ENCODE measurements at regions not wholly inside any gene's neighbourhood (a gene's known extent, or its start where the extent isn't known, plus 50 kb on each side); places are given as distances from the start of the nearest gene placed in this dataset.

DNA sequence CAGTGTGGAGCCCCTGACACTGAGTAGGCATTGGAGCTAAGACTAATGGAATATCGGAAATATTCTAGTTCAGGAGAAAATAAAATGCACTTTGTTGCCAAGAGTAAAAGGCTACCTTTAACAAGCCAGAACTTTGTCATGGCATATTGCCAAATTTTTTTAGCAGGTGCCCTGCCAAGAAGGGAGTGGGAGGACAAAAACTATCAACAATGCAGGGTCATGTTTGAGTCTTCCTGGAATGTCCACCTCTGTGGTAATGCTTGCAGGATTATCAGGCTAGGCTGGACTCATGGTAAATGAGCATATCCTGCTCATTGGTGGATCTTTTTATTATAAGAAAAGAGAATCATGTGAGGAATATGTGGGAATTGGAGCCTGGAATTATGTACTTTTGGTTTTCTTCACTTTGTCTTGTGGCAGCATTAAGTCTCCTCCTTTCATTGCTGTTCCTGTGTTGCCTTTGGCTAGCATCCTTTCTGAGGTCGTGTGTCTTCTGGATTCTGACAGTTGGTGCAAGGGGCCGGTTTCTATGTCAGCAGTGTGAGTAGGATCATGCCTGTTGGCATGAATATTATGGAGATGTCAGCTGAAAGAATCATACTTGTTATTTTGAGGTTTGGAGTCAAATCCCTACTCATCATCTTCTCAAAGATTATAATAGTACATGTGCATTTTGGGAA is 122.9 kb upstream of the SPRY2 start:
- Histone ChIP-seq H3K9me3 (replicated peaks in 1 of 2; ENCODE audit: control insufficient read depth in 2 of 2, insufficient read depth in 1 of 2, low read depth in 1 of 2, low read length in 2 of 2) (peaks cover 0 to 4% of the 10 kb centered on the region in 2 donors), H3K23ac (ENCODE audit: low read depth, low read length, poor library complexity) (no peak overlapping the region), H2AFZ (ENCODE audit: low read length) (no peak overlapping the region), H2AK5ac (ENCODE audit: low read depth, low read length) (no peak overlapping the region), H3K79me1 (ENCODE audit: low read depth, low read length) (no peaks in the 10 kb centered on the region), H2BK120ac (ENCODE audit: low read depth, low read length) (no peak overlapping the region), H2BK5ac (ENCODE audit: low read length) (no peak overlapping the region), H3K9ac (ENCODE audit: low read depth, low read length, poor library complexity) (no peak overlapping the region), H3K4me1 (ENCODE audit: control insufficient read depth in 2 of 2, insufficient read depth in 1 of 2, low read depth in 1 of 2, low read length in 2 of 2) (no peaks in the 10 kb centered on the region), H4K8ac (ENCODE audit: low read depth, low read length) (no peak overlapping the region), H3K4me2 (ENCODE audit: insufficient read depth, low read length, poor library complexity, severe bottlenecking) (no peak overlapping the region), H3K4me3 (ENCODE audit: low read length in 2 of 2) (no peak overlapping the region), H2BK15ac (ENCODE audit: low read length) (no peak overlapping the region), H3K18ac (ENCODE audit: low read length) (no peak overlapping the region), H4K91ac (ENCODE audit: low read depth, low read length, poor library complexity) (no peak overlapping the region), H3K27me3 (ENCODE audit: control insufficient read depth in 3 of 3, insufficient read depth in 3 of 3, low read depth in 1 of 3, low read length in 3 of 3) (no peaks in the 10 kb centered on the region), H3K4ac (ENCODE audit: low read length) (no peak overlapping the region), H2BK12ac (ENCODE audit: low read length) (no peak overlapping the region), H3K36me3 (replicated peaks in 1 of 2; ENCODE audit: control insufficient read depth in 2 of 2, insufficient read depth in 2 of 2, low read length in 2 of 2) (no peaks in the 10 kb centered on the region), H3K27ac (replicated peaks; ENCODE audit: low read length) (no peak overlapping the region), H3K14ac (ENCODE audit: low read length) (no peak overlapping the region)
- DNase-seq (ENCODE audit: low spot score), result no peak
- no CpG with 5 or more reads among the region's 3 CpGs for WGBS, 2 donors (ENCODE audit: extremely low coverage in 2 of 2, insufficient read length in 2 of 2, insufficient replicate concordance in 1 of 2)

DNA sequence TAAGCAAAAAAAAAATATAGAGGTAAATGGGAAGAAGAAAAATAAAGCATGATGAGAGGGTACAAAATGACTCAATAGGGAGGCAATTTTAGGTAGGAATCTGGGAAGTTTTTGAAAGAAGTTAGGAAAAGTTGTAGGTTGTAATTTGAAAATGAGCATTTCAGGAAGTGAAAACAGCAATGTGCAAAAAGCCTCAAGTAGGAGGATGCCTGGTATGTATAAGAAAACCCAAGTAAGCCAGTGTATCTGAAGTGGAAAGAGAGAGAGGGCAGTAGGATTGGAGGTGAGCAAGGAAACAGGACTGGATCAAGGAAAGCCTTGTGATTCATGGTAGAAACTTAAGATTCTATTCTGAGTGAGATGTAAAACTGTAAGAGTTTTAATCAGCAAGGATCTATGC is 121.6 kb upstream of the SPRY2 start:
- no peak overlapping the region for H3K23ac ChIP-seq (ENCODE audit: low read depth, low read length, poor library complexity)
- no peak overlapping the region for H2BK12ac ChIP-seq (ENCODE audit: low read length)
- no peaks in the 10 kb centered on the region for H3K27me3 ChIP-seq (ENCODE audit: control insufficient read depth in 3 of 3, insufficient read depth in 3 of 3, low read depth in 1 of 3, low read length in 3 of 3)
- H3K4me2 ChIP-seq (ENCODE audit: insufficient read depth, low read length, poor library complexity, severe bottlenecking), result no peak overlapping the region
- no peaks in the 10 kb centered on the region for H3K36me3 ChIP-seq (replicated peaks in 1 of 2; ENCODE audit: control insufficient read depth in 2 of 2, insufficient read depth in 2 of 2, low read length in 2 of 2)
- H3K14ac ChIP-seq (ENCODE audit: low read length), result no peak overlapping the region
- H3K9me3 ChIP-seq (replicated peaks in 1 of 2; ENCODE audit: control insufficient read depth in 2 of 2, insufficient read depth in 1 of 2, low read depth in 1 of 2, low read length in 2 of 2), result peaks cover 0 to 4% of the 10 kb centered on the region in 2 donors
- no peak overlapping the region for H4K8ac ChIP-seq (ENCODE audit: low read depth, low read length)
- H2AK5ac ChIP-seq (ENCODE audit: low read depth, low read length), result no peak overlapping the region
- H3K4ac ChIP-seq (ENCODE audit: low read length), result no peak overlapping the region
- H2BK5ac ChIP-seq (ENCODE audit: low read length), result no peak overlapping the region
- H2BK15ac ChIP-seq (ENCODE audit: low read length), result no peak overlapping the region
- H4K91ac ChIP-seq (ENCODE audit: low read depth, low read length, poor library complexity), result no peak overlapping the region
- H3K79me1 ChIP-seq (ENCODE audit: low read depth, low read length), result no peaks in the 10 kb centered on the region
- no peak for DNase-seq (ENCODE audit: low spot score)
- no peak overlapping the region for H3K18ac ChIP-seq (ENCODE audit: low read length)
- H3K4me1 ChIP-seq (ENCODE audit: control insufficient read depth in 2 of 2, insufficient read depth in 1 of 2, low read depth in 1 of 2, low read length in 2 of 2), result no peaks in the 10 kb centered on the region
- H3K4me3 ChIP-seq (ENCODE audit: low read length in 2 of 2), result no peak overlapping the region
- no peak overlapping the region for H2BK120ac ChIP-seq (ENCODE audit: low read depth, low read length)
- H3K9ac ChIP-seq (ENCODE audit: low read depth, low read length, poor library complexity), result no peak overlapping the region
- H3K27ac ChIP-seq (replicated peaks; ENCODE audit: low read length), result no peak overlapping the region
- H2AFZ ChIP-seq (ENCODE audit: low read length), result no peak overlapping the region

DNA sequence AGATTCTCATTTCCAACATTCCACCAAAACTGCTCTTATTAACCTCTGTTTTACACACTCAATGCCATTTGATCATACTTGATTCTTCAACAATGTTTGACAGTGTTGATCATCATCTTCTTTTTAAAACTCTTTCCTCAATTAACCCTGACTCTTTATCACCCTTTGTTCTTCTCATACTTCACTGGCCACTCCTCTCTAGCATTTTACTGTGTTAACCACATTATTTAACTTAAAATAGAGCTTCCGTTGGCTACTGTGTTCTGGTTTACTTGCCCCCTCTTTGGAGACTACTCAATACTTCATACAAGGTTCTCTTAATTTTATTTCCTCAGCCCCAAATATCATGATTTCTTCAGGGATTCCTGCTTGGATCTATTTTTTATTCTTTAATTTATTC is 121.1 kb upstream of the SPRY2 start:
- Histone ChIP-seq H3K9ac (ENCODE audit: low read depth, low read length, poor library complexity) (no peak overlapping the region), H2BK120ac (ENCODE audit: low read depth, low read length) (no peak overlapping the region), H3K4me1 (ENCODE audit: control insufficient read depth in 2 of 2, insufficient read depth in 1 of 2, low read depth in 1 of 2, low read length in 2 of 2) (no peaks in the 10 kb centered on the region), H3K9me3 (replicated peaks in 1 of 2; ENCODE audit: control insufficient read depth in 2 of 2, insufficient read depth in 1 of 2, low read depth in 1 of 2, low read length in 2 of 2) (peaks cover 0 to 4% of the 10 kb centered on the region in 2 donors), H4K91ac (ENCODE audit: low read depth, low read length, poor library complexity) (no peak overlapping the region), H3K36me3 (replicated peaks in 1 of 2; ENCODE audit: control insufficient read depth in 2 of 2, insufficient read depth in 2 of 2, low read length in 2 of 2) (no peaks in the 10 kb centered on the region), H3K4me2 (ENCODE audit: insufficient read depth, low read length, poor library complexity, severe bottlenecking) (no peak overlapping the region), H2AK5ac (ENCODE audit: low read depth, low read length) (no peak overlapping the region), H2BK15ac (ENCODE audit: low read length) (no peak overlapping the region), H3K79me1 (ENCODE audit: low read depth, low read length) (no peaks in the 10 kb centered on the region), H3K14ac (ENCODE audit: low read length) (no peak overlapping the region), H2BK5ac (ENCODE audit: low read length) (no peak overlapping the region), H2AFZ (ENCODE audit: low read length) (no peak overlapping the region), H2BK12ac (ENCODE audit: low read length) (no peak overlapping the region), H3K27ac (replicated peaks; ENCODE audit: low read length) (no peak overlapping the region), H3K23ac (ENCODE audit: low read depth, low read length, poor library complexity) (no peak overlapping the region), H4K8ac (ENCODE audit: low read depth, low read length) (no peak overlapping the region), H3K4ac (ENCODE audit: low read length) (no peak overlapping the region), H3K27me3 (ENCODE audit: control insufficient read depth in 3 of 3, insufficient read depth in 3 of 3, low read depth in 1 of 3, low read length in 3 of 3) (no peaks in the 10 kb centered on the region), H3K4me3 (ENCODE audit: low read length in 2 of 2) (no peak overlapping the region), H3K18ac (ENCODE audit: low read length) (no peak overlapping the region)
- DNase-seq (ENCODE audit: low spot score), result no peak
- WGBS, 2 donors (ENCODE audit: extremely low coverage in 2 of 2, insufficient read length in 2 of 2, insufficient replicate concordance in 1 of 2), result no CpG with 5 or more reads among the region's 1 CpG

DNA sequence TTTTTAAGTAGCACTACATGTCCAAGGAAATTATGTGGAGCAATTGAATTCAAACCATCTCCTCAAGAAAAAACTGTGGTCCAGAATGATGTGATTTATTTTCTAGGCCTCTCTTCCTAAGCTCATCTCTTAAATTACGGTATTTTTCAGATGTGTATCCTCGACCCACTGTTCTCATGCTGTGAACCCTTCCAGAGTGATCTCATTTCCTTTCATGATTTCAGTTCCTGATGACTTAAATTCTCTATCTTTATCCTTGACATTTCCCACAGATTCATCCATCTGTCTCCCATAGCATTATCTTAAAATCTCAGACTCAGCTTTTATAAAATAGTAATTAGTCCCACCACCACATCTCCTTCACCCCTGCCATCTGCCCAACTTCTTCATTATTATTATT is 117.6 kb upstream of the SPRY2 start:
- Histone ChIP-seq H3K23ac (ENCODE audit: low read depth, low read length, poor library complexity) (no peak overlapping the region), H3K4me3 (ENCODE audit: low read length in 2 of 2) (no peak overlapping the region), H3K27me3 (ENCODE audit: control insufficient read depth in 3 of 3, insufficient read depth in 3 of 3, low read depth in 1 of 3, low read length in 3 of 3) (no peaks in the 10 kb centered on the region), H3K4me2 (ENCODE audit: insufficient read depth, low read length, poor library complexity, severe bottlenecking) (no peak overlapping the region), H3K4me1 (ENCODE audit: control insufficient read depth in 2 of 2, insufficient read depth in 1 of 2, low read depth in 1 of 2, low read length in 2 of 2) (no peaks in the 10 kb centered on the region), H3K9me3 (replicated peaks in 1 of 2; ENCODE audit: control insufficient read depth in 2 of 2, insufficient read depth in 1 of 2, low read depth in 1 of 2, low read length in 2 of 2) (no peaks in the 10 kb centered on the region), H2BK12ac (ENCODE audit: low read length) (no peak overlapping the region), H3K36me3 (replicated peaks in 1 of 2; ENCODE audit: control insufficient read depth in 2 of 2, insufficient read depth in 2 of 2, low read length in 2 of 2) (no peaks in the 10 kb centered on the region), H2AFZ (ENCODE audit: low read length) (no peak overlapping the region), H2BK120ac (ENCODE audit: low read depth, low read length) (no peak overlapping the region), H2BK5ac (ENCODE audit: low read length) (no peak overlapping the region), H3K4ac (ENCODE audit: low read length) (no peak overlapping the region), H3K18ac (ENCODE audit: low read length) (no peak overlapping the region), H4K91ac (ENCODE audit: low read depth, low read length, poor library complexity) (no peak overlapping the region), H3K14ac (ENCODE audit: low read length) (no peak overlapping the region), H2AK5ac (ENCODE audit: low read depth, low read length) (no peak overlapping the region), H4K8ac (ENCODE audit: low read depth, low read length) (no peak overlapping the region), H3K9ac (ENCODE audit: low read depth, low read length, poor library complexity) (no peak overlapping the region), H3K27ac (replicated peaks; ENCODE audit: low read length) (no peak overlapping the region), H3K79me1 (ENCODE audit: low read depth, low read length) (no peaks in the 10 kb centered on the region), H2BK15ac (ENCODE audit: low read length) (no peak overlapping the region)
- no CpG with 5 or more reads among the region's 2 CpGs for WGBS, 2 donors (ENCODE audit: extremely low coverage in 2 of 2, insufficient read length in 2 of 2, insufficient replicate concordance in 1 of 2)
- DNase-seq (ENCODE audit: low spot score), result no peak

All from neuronal stem cell (in vitro differentiated cells).